HG03354 (cell line): ENCODE measurements at regions not wholly inside any gene's neighbourhood (a gene's known extent, or its start where the extent isn't known, plus 50 kb on each side); places are given as distances from the start of the nearest gene placed in this dataset.

Experiments
- ATAC-seq: cut with Tn5 transposase; IDR thresholded peaks from one replicate; pipeline ENCODE4 v1.9.1; 2021; ENCODE audit warnings: mild to moderate bottlenecking; ENCODE audit not compliant: unreplicated experiment, poor library complexity, severe bottlenecking

- no peak for ATAC-seq
Measured at GRCh38 chr18:75497576-75498235, 70.2 kb upstream of the SMIM21 start.

- ATAC-seq: no peak
Measured at GRCh38 chr18:75496151-75496550, 68.6 kb upstream of the SMIM21 start.

GRCh38 chr18:75492852-75493251 is 65.3 kb upstream of the SMIM21 start:
- no peak for ATAC-seq

GRCh38 chr18:75491361-75491760 is 63.9 kb upstream of the SMIM21 start:
- ATAC-seq: no peak

- no peak for ATAC-seq
Measured at GRCh38 chr18:75489493-75490190, 62.1 kb upstream of the SMIM21 start.

- ATAC-seq: no peak
Measured at GRCh38 chr18:75483662-75484061, 56.2 kb upstream of the SMIM21 start.

GRCh38 chr18:75482880-75483279 is 55.4 kb upstream of the SMIM21 start:
- no peak for ATAC-seq

- ATAC-seq: no peak
Measured at GRCh38 chr18:75480487-75480886, 53.0 kb upstream of the SMIM21 start.

- ATAC-seq: peak; percentile 82
Measured at GRCh38 chr18:75478996-75479880, 51.7 kb upstream of the SMIM21 start.

GRCh38 chr18:75477900-75478299 is 50.4 kb upstream of the SMIM21 start:
- peak; percentile 45 for ATAC-seq
